Natural killer cell (primary cell): ENCODE measurements at regions not wholly inside any gene's neighbourhood (a gene's known extent, or its start where the extent isn't known, plus 50 kb on each side); places are given as distances from the start of the nearest gene placed in this dataset.

Experiments
- ATAC-seq, 3 donors: fragments of 150-1000 bp in 2 of 3; fragments of 200-7000 bp in 1 of 3; cut with Tn5 transposase; 1 replicate in 1 of 3; 2 replicates in 2 of 3; pipeline ENCODE4 v1.10.0; 2021; ENCODE audit warnings: mild to moderate bottlenecking in 2 of 3, moderate library complexity in 2 of 3
- DNase-seq, 2 donors: peaks; one replicate each; pipeline versions ENCODE4 v3.0.0 to v3.0.0-alpha.2; 2013 to 2021; ENCODE audit warnings: mixed read lengths in 1 of 2
- H3K27ac ChIP-seq: one replicate; pipeline ENCODE4 v1.5.1; 2013; ENCODE audit warnings: mild to moderate bottlenecking, low read length
- H3K27me3 ChIP-seq: one replicate; pipeline ENCODE4 v1.6.1; 2013; ENCODE audit warnings: low read length; ENCODE audit not compliant: control insufficient read depth, insufficient read depth
- H3K36me3 ChIP-seq: one replicate; pipeline ENCODE4 v1.6.1; 2013; ENCODE audit warnings: low read length; ENCODE audit not compliant: control insufficient read depth, insufficient read depth
- H3K4me1 ChIP-seq: one replicate; pipeline ENCODE4 v1.6.1; 2013; ENCODE audit warnings: low read length; ENCODE audit not compliant: control insufficient read depth, insufficient read depth
- H3K4me3 ChIP-seq: one replicate; pipeline ENCODE4 v1.5.1; 2013; ENCODE audit warnings: low read length
- H3K9me3 ChIP-seq: one replicate; pipeline ENCODE4 v1.6.1; 2013; ENCODE audit warnings: low read length; ENCODE audit not compliant: control insufficient read depth, insufficient read depth
- H3K27ac Mint-ChIP-seq, 2 donors: one replicate each; pipeline ENCODE4 v1.8.0; 2022; ENCODE audit warnings: mild to moderate bottlenecking in 2 of 2, mixed read lengths in 2 of 2, moderate library complexity in 1 of 2
- H3K27me3 Mint-ChIP-seq, 2 donors: one replicate each; pipeline ENCODE4 v1.8.0; 2022; ENCODE audit warnings: low read depth in 2 of 2, mixed read lengths in 2 of 2
- H3K36me3 Mint-ChIP-seq: one replicate; pipeline ENCODE4 v1.8.0; 2022; ENCODE audit warnings: mixed read lengths
- H3K4me1 Mint-ChIP-seq, 2 donors: one replicate each; pipeline ENCODE4 v1.8.0; 2022; ENCODE audit warnings: mixed read lengths in 2 of 2
- H3K4me3 Mint-ChIP-seq: one replicate; pipeline ENCODE4 v1.8.0; 2022; ENCODE audit warnings: mild to moderate bottlenecking, moderate library complexity, mixed read lengths
- H3K9me3 Mint-ChIP-seq, 2 donors: one replicate each; pipeline ENCODE4 v1.8.0; 2022; ENCODE audit warnings: mixed read lengths in 2 of 2
- WGBS: methylation state at CpG from one replicate; pipeline ENCODE4 v1.1.7; 2013; ENCODE audit warnings: missing lambda C conversion rate; ENCODE audit not compliant: insufficient coverage; 5-methylcytosine and 5-hydroxymethylcytosine counted together
- intact Hi-C: fragments of 100-400 bp; cut with micrococcal nuclease; formaldehyde crosslinking; loops from one replicate; pipeline ENCODE4 v1.14.2; 2022
- TF ChIP-seq, protein P1 (sequence below): fragments of 200-600 bp; IDR thresholded peaks from one replicate; pipeline ENCODE4 v1.8.0; 2022; ENCODE audit warnings: antibody characterized with exemption

DNA sequence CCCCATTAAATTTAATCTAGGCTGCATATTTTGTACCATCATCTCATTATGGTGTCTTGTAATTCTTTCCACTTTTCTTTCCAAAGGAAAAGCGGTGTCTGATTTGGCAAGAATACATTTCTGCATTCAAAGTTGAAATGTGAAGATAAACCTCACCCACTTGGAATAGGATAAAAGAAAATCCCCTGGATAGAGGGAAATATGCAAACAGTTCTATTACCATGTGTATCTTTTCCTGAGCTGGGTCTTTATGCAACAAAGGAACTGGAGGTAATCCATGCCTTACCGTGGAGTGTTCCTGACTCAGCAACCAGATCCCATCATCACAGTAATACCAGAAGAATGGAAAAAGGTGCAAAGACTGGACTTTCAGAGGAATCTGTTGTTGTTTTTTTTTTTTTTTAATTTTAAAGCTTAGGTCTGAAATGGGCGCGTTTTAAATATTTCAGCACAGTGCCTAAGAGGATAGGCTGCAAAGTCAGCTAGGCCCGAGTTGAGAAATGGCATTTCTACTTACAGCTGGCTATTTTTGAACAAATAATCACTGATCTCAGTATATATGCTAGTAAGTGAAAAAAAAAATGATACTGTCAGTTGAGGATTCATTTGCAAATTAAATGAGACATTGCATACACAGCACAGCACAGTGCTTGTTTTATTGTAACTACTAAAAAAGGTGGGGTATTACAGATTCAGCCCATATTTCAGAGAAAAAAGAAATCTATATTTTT, 55.5 kb upstream of the ADAMTS9 start:
- H3K36me3 ChIP-seq = no peaks in the 10 kb centered on the region
- Mint-ChIP-seq H3K27ac (no peak overlapping the region), H3K4me1 (no peaks in the 10 kb centered on the region), H3K9me3 (peaks cover 4 to 14% of the 10 kb centered on the region in 2 donors), H3K27me3 (no peaks in the 10 kb centered on the region), H3K4me3 (no peak overlapping the region), H3K36me3 (peaks cover 8% of the 10 kb centered on the region)
- no peaks in the 10 kb centered on the region for H3K27me3 ChIP-seq
- DNase-seq = no peak
- no peaks in the 10 kb centered on the region for H3K4me1 ChIP-seq
- peaks cover 3% of the 10 kb centered on the region for H3K9me3 ChIP-seq
- intact Hi-C loops = no loop called here
- no peak overlapping the region for H3K27ac ChIP-seq
- ATAC-seq = no peak
- TF ChIP-seq, protein P1, sequence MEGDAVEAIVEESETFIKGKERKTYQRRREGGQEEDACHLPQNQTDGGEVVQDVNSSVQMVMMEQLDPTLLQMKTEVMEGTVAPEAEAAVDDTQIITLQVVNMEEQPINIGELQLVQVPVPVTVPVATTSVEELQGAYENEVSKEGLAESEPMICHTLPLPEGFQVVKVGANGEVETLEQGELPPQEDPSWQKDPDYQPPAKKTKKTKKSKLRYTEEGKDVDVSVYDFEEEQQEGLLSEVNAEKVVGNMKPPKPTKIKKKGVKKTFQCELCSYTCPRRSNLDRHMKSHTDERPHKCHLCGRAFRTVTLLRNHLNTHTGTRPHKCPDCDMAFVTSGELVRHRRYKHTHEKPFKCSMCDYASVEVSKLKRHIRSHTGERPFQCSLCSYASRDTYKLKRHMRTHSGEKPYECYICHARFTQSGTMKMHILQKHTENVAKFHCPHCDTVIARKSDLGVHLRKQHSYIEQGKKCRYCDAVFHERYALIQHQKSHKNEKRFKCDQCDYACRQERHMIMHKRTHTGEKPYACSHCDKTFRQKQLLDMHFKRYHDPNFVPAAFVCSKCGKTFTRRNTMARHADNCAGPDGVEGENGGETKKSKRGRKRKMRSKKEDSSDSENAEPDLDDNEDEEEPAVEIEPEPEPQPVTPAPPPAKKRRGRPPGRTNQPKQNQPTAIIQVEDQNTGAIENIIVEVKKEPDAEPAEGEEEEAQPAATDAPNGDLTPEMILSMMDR = no peak
- H3K4me3 ChIP-seq = no peak overlapping the region
- 95% methylated on average over 4 of the region's 5 CpGs for WGBS

DNA sequence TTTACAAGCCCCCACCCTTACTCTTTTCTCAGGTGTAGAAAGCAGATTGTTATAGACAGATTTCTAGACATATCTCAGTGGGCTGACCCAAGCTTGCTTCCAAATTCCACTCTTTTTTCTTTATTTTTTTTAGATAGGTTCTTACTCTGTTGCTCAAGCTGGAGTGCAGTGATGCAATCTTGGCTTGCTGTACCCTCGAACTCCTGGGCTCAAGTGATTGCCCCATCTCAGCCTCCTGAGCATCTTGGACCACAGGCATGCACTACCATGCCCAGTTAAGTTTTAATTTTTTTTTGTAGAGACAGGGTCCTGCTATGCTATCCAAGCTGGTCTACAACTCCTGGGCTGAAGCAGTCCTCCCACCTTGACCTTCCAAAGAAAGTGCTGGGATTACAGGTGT, 53.5 kb upstream of the ADAMTS9 start:
- Mint-ChIP-seq H3K4me1 (no peaks in the 10 kb centered on the region), H3K9me3 (peaks cover 7 to 16% of the 10 kb centered on the region in 2 donors), H3K4me3 (no peak overlapping the region), H3K27me3 (no peaks in the 10 kb centered on the region), H3K27ac (no peak overlapping the region), H3K36me3 (peaks cover 8% of the 10 kb centered on the region)
- WGBS = 27% methylated on average over 1 of the region's 1 CpG
- no peak for ATAC-seq
- no peaks in the 10 kb centered on the region for H3K27me3 ChIP-seq
- DNase-seq = no peak
- no peak overlapping the region for H3K4me3 ChIP-seq
- no peaks in the 10 kb centered on the region for H3K36me3 ChIP-seq
- TF ChIP-seq, protein P1 = no peak
- H3K27ac ChIP-seq = no peak overlapping the region
- peaks cover 3% of the 10 kb centered on the region for H3K9me3 ChIP-seq
- H3K4me1 ChIP-seq = no peaks in the 10 kb centered on the region
- intact Hi-C loops = no loop called here

DNA sequence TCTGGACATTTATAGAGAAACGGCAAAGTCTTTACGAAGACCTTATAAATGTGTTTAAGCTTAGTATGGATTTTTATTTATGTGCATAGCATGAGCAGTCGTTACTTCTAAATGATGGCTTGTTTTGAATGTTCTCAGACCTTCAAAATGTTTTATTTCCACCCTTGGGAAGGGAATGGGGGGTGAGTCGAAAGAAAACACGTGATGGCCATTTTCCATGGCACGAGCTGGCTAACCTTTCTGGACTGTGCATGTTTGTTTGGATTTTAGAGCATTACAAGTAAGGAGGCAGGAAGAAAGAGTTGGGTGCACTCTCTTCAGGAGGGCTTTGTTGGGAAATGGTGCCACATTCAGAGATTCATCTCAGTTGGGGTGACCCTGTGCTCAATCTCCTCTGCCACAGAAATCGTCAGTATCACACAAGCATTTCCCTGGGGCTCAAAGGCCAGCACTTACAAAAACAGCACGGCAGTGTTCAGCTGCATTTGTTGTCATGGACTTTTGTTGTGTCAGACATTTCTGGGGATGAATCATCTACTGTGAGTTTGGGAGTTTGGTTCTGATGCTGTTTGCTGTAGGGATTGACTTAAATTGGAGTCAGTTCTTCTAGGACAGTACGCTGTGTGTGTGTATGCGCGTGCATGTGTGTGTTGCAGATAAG, 52.3 kb upstream of the ADAMTS9 start:
- Histone ChIP-seq H3K9me3 (peaks cover 3% of the 10 kb centered on the region), H3K4me1 (no peaks in the 10 kb centered on the region), H3K27me3 (no peaks in the 10 kb centered on the region), H3K36me3 (no peaks in the 10 kb centered on the region), H3K4me3 (no peak overlapping the region), H3K27ac (no peak overlapping the region)
- intact Hi-C loops = no loop called here
- H3K4me3 Mint-ChIP-seq = no peak overlapping the region
- WGBS = 89% methylated on average over 11 of the region's 11 CpGs
- H3K27ac Mint-ChIP-seq = no peak overlapping the region
- H3K4me1 Mint-ChIP-seq = no peaks in the 10 kb centered on the region
- H3K9me3 Mint-ChIP-seq = peaks cover 7 to 15% of the 10 kb centered on the region in 2 donors
- DNase-seq (no peak), ATAC-seq (no peak)
- H3K27me3 Mint-ChIP-seq = no peaks in the 10 kb centered on the region
- TF ChIP-seq, protein P1 = no peak
- peaks cover 8% of the 10 kb centered on the region for H3K36me3 Mint-ChIP-seq
